Prostate gland (tissue), 2 donors: ENCODE measurements at regions not wholly inside any gene's neighbourhood (a gene's known extent, or its start where the extent isn't known, plus 50 kb on each side); places are given as distances from the start of the nearest gene placed in this dataset.
"Not testable (repeated sequence)": the region's sequence is repeated elsewhere in the genome, so short reads cannot be mapped to it uniquely, and the experiment has no call there.

Experiments
- DNase-seq: peaks from one replicate; pipeline ENCODE4 v3.0.0-alpha.2; 2019; ENCODE audit warnings: low spot score
- H3K27ac ChIP-seq, 2 donors: fragments of 200-600 bp; sonication (generic); 2 replicates each; pipeline ENCODE4 v1.5.1; 2017 to 2019
- H3K27me3 ChIP-seq: fragments of 200-600 bp; sonication (generic); replicated peaks from 2 replicates; pipeline ENCODE4 v1.5.1; 2019; ENCODE audit not compliant: insufficient read depth
- H3K36me3 ChIP-seq, 2 donors: fragments of 200-600 bp; sonication (generic); 1 replicate in 1 of 2; 2 replicates in 1 of 2; pipeline versions ENCODE4 v1.5.1 to v1.8.1; 2017 to 2019
- H3K4me1 ChIP-seq: fragments of 200-600 bp; sonication (generic); replicated peaks from 2 replicates; pipeline ENCODE4 v1.5.1; 2019
- H3K4me3 ChIP-seq, 2 donors: fragments of 200-600 bp; sonication (generic); 2 replicates each; pipeline ENCODE4 v1.5.1; 2017 to 2019
- H3K9me3 ChIP-seq: fragments of 200-600 bp; sonication (generic); 2 replicates; pipeline ENCODE4 v1.5.1; 2017
- CTCF ChIP-seq, 4 experiments: fragments of 200-600 bp in 2 of 4; fragments of 450-650 bp in 2 of 4; sonication (generic) in 2 of 4; IDR thresholded peaks; 1 replicate in 3 of 4; 2 replicates in 1 of 4; pipeline ENCODE4 v1.5.1; 2016 to 2019; ENCODE audit warnings: antibody characterized with exemption in 4 of 4, mild to moderate bottlenecking in 2 of 4, moderate library complexity in 2 of 4
- POLR2A ChIP-seq: fragments of 450-650 bp; IDR thresholded peaks from one replicate; pipeline ENCODE4 v1.6.1; 2016; ENCODE audit warnings: antibody characterized with exemption, mild to moderate bottlenecking
- POLR2AphosphoS5 ChIP-seq: sonication (generic); formaldehyde crosslinking; IDR thresholded peaks from one replicate; pipeline ENCODE4 v1.6.1; 2017; ENCODE audit warnings: antibody characterized with exemption
- WGBS: methylation state at CpG from one replicate; pipeline ENCODE4 v1.1.5; 2018; 5-methylcytosine and 5-hydroxymethylcytosine counted together
- intact Hi-C: fragments of 100-400 bp; cut with DNase I; formaldehyde crosslinking; loops from one replicate; pipeline ENCODE4 v1.14.2; 2022

- WGBS, result 55% methylated on average over 6 of the region's 6 CpGs
- H3K4me3 ChIP-seq, result no peak overlapping the region
- no peaks in the 10 kb centered on the region for H3K27me3 ChIP-seq
- H3K9me3 ChIP-seq, result no peaks in the 10 kb centered on the region
- DNase-seq, result no peak
- no peaks in the 10 kb centered on the region for H3K36me3 ChIP-seq
- H3K27ac ChIP-seq, result no peak overlapping the region
- intact Hi-C loops, result no loop called here
- no peak for TF ChIP-seq POLR2A
- no peak for TF ChIP-seq POLR2AphosphoS5
- no peak for TF ChIP-seq CTCF (IDR thresholded peaks at IDR 0.05)
- no peaks in the 10 kb centered on the region for H3K4me1 ChIP-seq
Measured at GRCh38 chr1:219710529-219711194, 97.8 kb upstream of the ZC3H11B start.

GRCh38 chr1:219708919-219709543 is 96.1 kb upstream of the ZC3H11B start:
- H3K27me3 ChIP-seq, result no peaks in the 10 kb centered on the region
- no peaks in the 10 kb centered on the region for H3K4me1 ChIP-seq
- intact Hi-C loops, result no loop called here
- 87% methylated on average over 6 of the region's 6 CpGs for WGBS
- no peaks in the 10 kb centered on the region for H3K36me3 ChIP-seq
- no peaks in the 10 kb centered on the region for H3K9me3 ChIP-seq
- no peak overlapping the region for H3K4me3 ChIP-seq
- TF ChIP-seq POLR2A (no peak), POLR2AphosphoS5 (no peak), CTCF (IDR thresholded peaks at IDR 0.05) (no peak)
- H3K27ac ChIP-seq, result no peak overlapping the region
- DNase-seq, result no peak

- 100% methylated on average over 1 of the region's 1 CpG for WGBS
- H3K9me3 ChIP-seq, H3K4me1 ChIP-seq, H3K27me3 ChIP-seq, H3K36me3 ChIP-seq, intact Hi-C loops, H3K4me3 ChIP-seq, DNase-seq, H3K27ac ChIP-seq: not testable (repeated sequence)
Measured at GRCh38 chr1:219707885-219708284, 95.0 kb upstream of the ZC3H11B start.

GRCh38 chr1:219704331-219704730 is 91.4 kb upstream of the ZC3H11B start:
- H3K4me3 ChIP-seq, DNase-seq, H3K9me3 ChIP-seq, intact Hi-C loops, H3K27ac ChIP-seq, H3K36me3 ChIP-seq, H3K4me1 ChIP-seq, H3K27me3 ChIP-seq: not testable (repeated sequence)
- WGBS, result 84% methylated on average over 3 of the region's 3 CpGs

- TF ChIP-seq POLR2A (no peak), POLR2AphosphoS5 (no peak), CTCF (IDR thresholded peaks at IDR 0.05) (no peak)
- Histone ChIP-seq H3K9me3 (no peaks in the 10 kb centered on the region), H3K36me3 (no peaks in the 10 kb centered on the region), H3K27ac (no peak overlapping the region), H3K4me1 (no peaks in the 10 kb centered on the region), H3K4me3 (no peak overlapping the region), H3K27me3 (no peaks in the 10 kb centered on the region)
- no peak for DNase-seq
- WGBS, result 94% methylated on average over 3 of the region's 3 CpGs
- intact Hi-C loops, result no loop called here
Measured at GRCh38 chr1:219703368-219703639, 90.4 kb upstream of the ZC3H11B start.

GRCh38 chr1:219701476-219701875 is 88.6 kb upstream of the ZC3H11B start:
- TF ChIP-seq POLR2A (no peak), CTCF (IDR thresholded peaks at IDR 0.05) (no peak), POLR2AphosphoS5 (no peak)
- intact Hi-C loops, result no loop called here
- no peak for DNase-seq

More at GRCh38 chr1:219701476-219701875, 88.6 kb upstream of the ZC3H11B start:
- Histone ChIP-seq H3K27me3 (no peaks in the 10 kb centered on the region), H3K4me3 (no peak overlapping the region), H3K36me3 (no peaks in the 10 kb centered on the region), H3K4me1 (no peaks in the 10 kb centered on the region), H3K27ac (no peak overlapping the region), H3K9me3 (no peaks in the 10 kb centered on the region)
- WGBS, result 66% methylated on average over 3 of the region's 3 CpGs
